VCaP (cell line): ENCODE measurements at regions not wholly inside any gene's neighbourhood (a gene's known extent, or its start where the extent isn't known, plus 50 kb on each side); places are given as distances from the start of the nearest gene placed in this dataset.

Source experiments
- H3K27ac ChIP-seq: fragments of 450-650 bp; 2 replicates; pipeline ENCODE4 v1.5.1; 2017
- CTCF ChIP-seq: fragments of 450-650 bp; conservative IDR thresholded peaks from 2 replicates; pipeline ENCODE4 v1.5.1; 2017; ENCODE audit warnings: mild to moderate bottlenecking, moderate library complexity

GRCh38 chr10:28733245-28733644 is 55.9 kb downstream of the BAMBI start:
- H3K27ac ChIP-seq, result no peak overlapping the region
- no peak for TF ChIP-seq CTCF

GRCh38 chr10:28733647-28734046 is 56.3 kb downstream of the BAMBI start:
- H3K27ac ChIP-seq, result no peak overlapping the region
- no peak for TF ChIP-seq CTCF

DNA sequence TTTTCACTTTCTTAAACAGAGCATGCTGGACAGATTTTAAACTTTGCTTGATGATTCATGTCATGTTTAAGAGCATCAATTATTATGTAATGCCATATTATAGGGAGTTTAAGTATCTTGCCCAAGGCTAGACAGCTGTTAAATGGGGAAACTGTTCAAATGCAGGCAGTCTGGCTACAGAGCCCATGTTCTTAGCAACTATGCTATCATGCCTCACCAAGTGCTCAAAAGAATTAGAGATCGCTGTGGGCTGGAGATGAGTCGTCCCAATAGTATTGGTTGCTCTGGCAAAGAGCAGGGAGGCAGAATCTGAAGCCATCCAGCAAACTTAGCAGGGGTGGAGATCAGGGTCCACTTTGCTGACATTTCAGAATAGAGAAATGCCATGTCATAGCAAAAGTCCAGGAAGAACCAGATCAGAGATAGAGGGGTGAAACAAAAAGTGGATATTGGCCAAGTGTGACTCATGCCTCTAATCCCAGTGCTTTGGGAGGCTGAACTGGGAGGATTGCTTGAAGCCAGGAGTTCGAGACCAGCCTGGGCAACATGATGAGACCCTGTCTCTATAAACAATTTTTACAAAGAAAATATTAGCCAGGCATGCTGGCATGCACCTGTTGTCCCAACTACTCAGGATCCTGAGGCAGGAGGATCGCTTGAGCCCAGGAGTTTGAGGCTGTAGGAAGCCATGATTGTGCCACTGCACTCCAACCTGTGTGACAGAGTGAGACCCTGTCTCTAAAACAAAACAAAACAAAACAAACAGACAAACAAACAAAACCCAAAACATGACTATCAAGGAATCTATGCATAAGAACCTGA is 57.8 kb downstream of the BAMBI start:
- no peak for TF ChIP-seq CTCF
- no peak overlapping the region for H3K27ac ChIP-seq

- TF ChIP-seq CTCF, result no peak
- H3K27ac ChIP-seq, result no peak overlapping the region
These were observed 59.8 kb downstream of the BAMBI start for GRCh38 chr10:28737096-28737495.

DNA sequence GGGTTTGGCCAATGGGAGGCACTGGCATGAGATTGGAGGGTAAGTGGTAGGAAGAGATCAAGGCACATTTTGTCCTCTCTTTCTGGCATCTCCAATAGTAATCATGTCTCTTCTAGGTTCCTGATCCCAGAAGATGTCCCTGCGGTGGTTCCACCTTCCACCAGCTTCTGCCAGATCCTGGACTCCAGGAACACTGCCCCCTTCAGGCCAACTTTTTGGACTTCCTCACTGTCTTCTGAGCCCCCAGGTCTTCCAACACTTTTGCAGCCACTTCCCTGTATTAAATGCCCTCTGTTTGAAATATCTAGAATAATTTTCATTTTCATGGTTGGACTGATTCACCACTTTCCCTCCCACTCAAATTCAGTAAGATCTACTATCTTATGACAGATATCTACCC is 60.9 kb downstream of the BAMBI start:
- H3K27ac ChIP-seq, result no peak overlapping the region
- no peak; the same call in 1 of the 2 replicates for TF ChIP-seq CTCF

GRCh38 chr10:28743576-28743975 is 66.3 kb downstream of the BAMBI start:
- H3K27ac ChIP-seq, result no peak overlapping the region
- TF ChIP-seq CTCF, result no peak

GRCh38 chr10:28744069-28744768 is 66.9 kb downstream of the BAMBI start:
- H3K27ac ChIP-seq, result no peak overlapping the region
- no peak for TF ChIP-seq CTCF
